Gastrocnemius medialis (tissue), 4 donors: ENCODE measurements at regions not wholly inside any gene's neighbourhood (a gene's known extent, or its start where the extent isn't known, plus 50 kb on each side); places are given as distances from the start of the nearest gene placed in this dataset.

Experiments
- POLR2A ChIP-seq, 2 donors: fragments of 450-650 bp; IDR thresholded peaks; one replicate each; pipeline ENCODE4 v1.6.1; 2017; ENCODE audit warnings: antibody characterized with exemption in 2 of 2, mild to moderate bottlenecking in 2 of 2, moderate library complexity in 2 of 2
- TF ChIP-seq, protein P1 (sequence below), 5 experiments: fragments of 450-650 bp in 3 of 5; fragments of 200-600 bp in 2 of 5; sonication (generic) in 2 of 5; IDR thresholded peaks in 4 of 5; conservative IDR thresholded peaks in 1 of 5; 1 replicate in 4 of 5; 2 replicates in 1 of 5; pipeline ENCODE4 v1.5.1; 2016 to 2019; ENCODE audit warnings: antibody characterized with exemption in 5 of 5, mild to moderate bottlenecking in 3 of 5, moderate library complexity in 3 of 5

DNA sequence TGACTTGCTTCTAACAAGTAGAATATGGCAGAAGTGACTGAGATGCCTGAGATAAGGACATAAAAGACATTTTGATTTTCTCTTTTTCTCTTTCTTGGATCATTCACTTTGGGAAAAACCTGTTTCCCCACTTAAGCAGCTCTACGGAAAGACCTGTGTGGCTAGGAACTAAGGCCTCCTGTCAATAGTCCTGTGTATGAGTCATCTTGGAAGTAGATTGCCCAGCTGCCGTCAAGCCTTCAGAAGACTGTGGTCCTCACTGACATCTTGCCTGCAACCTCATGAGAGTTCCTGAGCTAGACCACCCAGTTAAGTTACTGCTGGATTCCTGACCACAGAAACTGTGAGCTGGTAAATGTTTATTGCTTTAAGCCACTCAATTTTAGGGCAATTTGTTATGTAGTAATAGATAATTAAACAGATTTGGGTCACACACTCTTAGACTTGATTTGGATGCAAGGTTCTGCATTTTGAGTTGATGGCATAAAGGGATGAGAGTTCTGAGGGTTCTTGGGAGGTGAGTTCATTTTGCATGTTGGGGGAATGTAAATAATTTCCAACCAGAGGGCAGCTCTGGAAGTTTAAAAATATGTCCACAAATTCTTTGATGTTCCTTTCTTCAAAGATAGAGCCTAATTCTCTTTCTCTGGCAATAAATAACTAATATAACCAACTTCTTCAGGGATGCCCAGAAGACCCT is 229.2 kb downstream of the SQOR start:
- TF ChIP-seq, protein P1, sequence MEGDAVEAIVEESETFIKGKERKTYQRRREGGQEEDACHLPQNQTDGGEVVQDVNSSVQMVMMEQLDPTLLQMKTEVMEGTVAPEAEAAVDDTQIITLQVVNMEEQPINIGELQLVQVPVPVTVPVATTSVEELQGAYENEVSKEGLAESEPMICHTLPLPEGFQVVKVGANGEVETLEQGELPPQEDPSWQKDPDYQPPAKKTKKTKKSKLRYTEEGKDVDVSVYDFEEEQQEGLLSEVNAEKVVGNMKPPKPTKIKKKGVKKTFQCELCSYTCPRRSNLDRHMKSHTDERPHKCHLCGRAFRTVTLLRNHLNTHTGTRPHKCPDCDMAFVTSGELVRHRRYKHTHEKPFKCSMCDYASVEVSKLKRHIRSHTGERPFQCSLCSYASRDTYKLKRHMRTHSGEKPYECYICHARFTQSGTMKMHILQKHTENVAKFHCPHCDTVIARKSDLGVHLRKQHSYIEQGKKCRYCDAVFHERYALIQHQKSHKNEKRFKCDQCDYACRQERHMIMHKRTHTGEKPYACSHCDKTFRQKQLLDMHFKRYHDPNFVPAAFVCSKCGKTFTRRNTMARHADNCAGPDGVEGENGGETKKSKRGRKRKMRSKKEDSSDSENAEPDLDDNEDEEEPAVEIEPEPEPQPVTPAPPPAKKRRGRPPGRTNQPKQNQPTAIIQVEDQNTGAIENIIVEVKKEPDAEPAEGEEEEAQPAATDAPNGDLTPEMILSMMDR (IDR thresholded peaks at IDR 0.05 in 4 of 5, conservative IDR thresholded peaks at IDR 0.05 in 1 of 5), result no peak
- no peak for TF ChIP-seq POLR2A (IDR thresholded peaks at IDR 0.05)
